Retinal pigment epithelial cell (primary cell): ENCODE measurements at regions not wholly inside any gene's neighbourhood (a gene's known extent, or its start where the extent isn't known, plus 50 kb on each side); places are given as distances from the start of the nearest gene placed in this dataset.

ENCODE experiments used
- DNase-seq: peaks from one replicate; pipeline ENCODE4 v3.0.0-alpha.2; 2010; ENCODE audit warnings: low read depth
- H3K4me3 ChIP-seq: 2 replicates; pipeline ENCODE4 v1.5.1; 2011; ENCODE audit warnings: mild to moderate bottlenecking, low read length, control low read depth, moderate library complexity
- TF ChIP-seq, protein P1 (sequence below): conservative IDR thresholded peaks from 2 replicates; pipeline ENCODE4 v1.5.1; 2011; ENCODE audit warnings: low read depth, low read length, control low read depth, inconsistent platforms

DNA sequence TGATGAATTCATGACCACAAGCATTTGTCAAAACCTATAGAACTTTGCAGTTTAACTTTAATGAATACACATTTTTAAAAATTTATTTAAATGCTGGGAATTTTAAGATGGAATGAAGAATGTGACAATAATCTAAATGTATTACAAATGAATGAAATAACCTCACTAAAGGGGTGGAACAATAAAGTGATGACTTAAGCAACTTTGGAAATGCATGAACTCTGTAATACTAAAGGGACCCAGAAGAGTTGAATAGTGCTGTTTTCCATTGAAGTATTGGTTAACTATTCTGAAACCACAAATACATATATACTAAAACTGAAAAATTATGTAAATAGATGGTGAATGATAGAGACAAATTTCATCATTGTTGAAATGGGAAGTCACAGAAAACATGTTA lies 1395.1 kb downstream of the NCAM2 start:
- no peak for DNase-seq
- H3K4me3 ChIP-seq = no peak overlapping the region
- TF ChIP-seq, protein P1, sequence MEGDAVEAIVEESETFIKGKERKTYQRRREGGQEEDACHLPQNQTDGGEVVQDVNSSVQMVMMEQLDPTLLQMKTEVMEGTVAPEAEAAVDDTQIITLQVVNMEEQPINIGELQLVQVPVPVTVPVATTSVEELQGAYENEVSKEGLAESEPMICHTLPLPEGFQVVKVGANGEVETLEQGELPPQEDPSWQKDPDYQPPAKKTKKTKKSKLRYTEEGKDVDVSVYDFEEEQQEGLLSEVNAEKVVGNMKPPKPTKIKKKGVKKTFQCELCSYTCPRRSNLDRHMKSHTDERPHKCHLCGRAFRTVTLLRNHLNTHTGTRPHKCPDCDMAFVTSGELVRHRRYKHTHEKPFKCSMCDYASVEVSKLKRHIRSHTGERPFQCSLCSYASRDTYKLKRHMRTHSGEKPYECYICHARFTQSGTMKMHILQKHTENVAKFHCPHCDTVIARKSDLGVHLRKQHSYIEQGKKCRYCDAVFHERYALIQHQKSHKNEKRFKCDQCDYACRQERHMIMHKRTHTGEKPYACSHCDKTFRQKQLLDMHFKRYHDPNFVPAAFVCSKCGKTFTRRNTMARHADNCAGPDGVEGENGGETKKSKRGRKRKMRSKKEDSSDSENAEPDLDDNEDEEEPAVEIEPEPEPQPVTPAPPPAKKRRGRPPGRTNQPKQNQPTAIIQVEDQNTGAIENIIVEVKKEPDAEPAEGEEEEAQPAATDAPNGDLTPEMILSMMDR = no peak

DNA sequence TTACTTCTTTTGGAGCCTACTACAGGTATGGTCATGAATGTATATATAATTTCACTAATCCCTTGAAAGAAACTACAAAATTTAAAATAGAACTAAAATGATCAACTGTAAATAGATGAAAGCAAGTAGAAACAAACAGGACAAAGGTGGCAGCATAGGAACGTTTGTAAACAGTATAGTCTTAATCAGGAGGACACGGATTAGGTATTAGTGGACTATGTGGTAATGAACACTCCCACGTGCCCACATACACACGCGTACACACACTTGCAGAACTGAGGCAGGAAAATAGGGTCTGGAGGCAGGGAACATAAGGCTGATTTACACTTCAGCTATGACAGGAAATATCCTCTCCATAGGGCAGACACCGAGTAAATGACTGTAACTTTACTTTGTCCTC lies 1397.8 kb downstream of the NCAM2 start:
- DNase-seq = no peak
- H3K4me3 ChIP-seq = no peak overlapping the region
- TF ChIP-seq, protein P1 = no peak

DNA sequence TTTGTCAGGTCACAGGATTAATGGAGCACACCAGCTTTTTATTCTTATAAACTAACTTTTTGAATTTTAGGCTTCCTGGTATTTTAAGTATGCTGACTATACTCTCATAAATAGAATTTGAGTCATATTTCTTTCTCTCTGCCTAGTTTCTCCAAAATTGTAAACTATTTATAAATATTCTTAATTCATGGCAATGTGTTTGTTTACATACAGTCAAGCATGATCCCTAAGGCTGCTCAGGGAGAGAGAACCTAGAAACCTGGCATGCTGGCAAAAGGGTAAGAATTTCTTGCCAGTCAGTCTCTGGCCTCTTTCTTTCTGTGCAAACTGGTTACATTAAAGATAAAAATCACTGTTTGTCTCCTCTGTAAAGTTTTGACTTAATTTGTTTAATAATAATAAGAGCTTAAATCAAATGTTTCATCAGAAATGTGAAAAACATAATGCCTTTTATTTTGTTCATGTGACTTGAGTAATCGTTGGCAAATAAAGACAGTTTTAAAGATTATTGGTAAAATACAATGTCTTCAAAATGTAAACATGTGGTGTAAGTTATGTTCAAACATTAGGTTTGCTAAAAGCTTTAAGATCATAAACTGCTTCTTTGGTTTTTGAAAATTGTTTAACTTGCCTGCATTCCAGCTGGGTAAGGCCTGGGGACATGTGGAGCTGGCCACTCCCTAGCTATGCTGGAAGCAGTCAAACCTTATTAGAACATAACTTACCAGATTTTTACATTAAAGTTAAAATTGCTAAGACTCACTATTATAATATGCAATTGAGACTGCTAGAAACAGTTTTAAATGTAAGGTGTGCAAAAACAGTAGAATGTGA lies 1401.7 kb downstream of the NCAM2 start:
- H3K4me3 ChIP-seq = no peak overlapping the region
- no peak for DNase-seq
- TF ChIP-seq, protein P1 = no peak

DNA sequence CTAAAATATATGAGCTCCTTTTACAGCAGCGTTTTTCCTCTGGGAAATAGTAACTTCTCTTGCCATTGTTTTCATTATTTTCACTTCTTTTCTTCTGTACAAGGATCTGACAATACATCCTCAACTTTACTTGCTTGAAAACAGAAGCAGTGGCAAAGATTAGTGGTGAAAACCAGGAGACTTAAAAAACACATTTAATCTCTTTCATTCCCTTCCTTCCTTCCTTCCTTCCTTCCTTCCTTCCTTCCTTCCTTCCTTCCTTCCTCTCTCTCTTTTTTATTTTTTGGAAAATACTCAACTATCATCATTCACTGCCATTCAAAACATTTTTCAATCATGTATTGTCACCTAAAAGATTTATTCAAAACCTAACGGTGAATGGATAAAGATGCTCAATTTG lies 1411.4 kb downstream of the NCAM2 start:
- no peak for DNase-seq

DNA sequence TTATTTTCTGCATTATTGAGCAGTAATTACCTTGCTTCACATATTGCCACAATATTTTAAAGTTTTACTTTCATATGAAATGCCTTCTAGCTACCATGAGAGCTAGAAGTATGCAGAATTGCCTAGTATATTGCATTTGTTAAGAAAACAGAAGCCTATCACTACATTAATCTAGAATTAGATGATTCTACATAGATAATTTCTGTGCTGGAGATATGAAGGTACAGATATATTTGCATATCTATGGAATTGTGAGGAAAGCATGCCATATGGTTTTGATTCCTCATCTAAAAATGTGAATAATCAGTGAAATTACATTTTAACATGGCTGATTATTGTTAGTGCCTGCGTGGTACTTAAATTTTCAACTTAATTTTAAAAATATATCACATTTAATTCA lies 1418.3 kb downstream of the NCAM2 start:
- no peak overlapping the region for H3K4me3 ChIP-seq
- TF ChIP-seq, protein P1 = no peak
- no peak for DNase-seq

More for the DNA sequence above, 1411.4 kb downstream of the NCAM2 start:
- TF ChIP-seq, protein P1 = no peak
- no peak overlapping the region for H3K4me3 ChIP-seq

DNA sequence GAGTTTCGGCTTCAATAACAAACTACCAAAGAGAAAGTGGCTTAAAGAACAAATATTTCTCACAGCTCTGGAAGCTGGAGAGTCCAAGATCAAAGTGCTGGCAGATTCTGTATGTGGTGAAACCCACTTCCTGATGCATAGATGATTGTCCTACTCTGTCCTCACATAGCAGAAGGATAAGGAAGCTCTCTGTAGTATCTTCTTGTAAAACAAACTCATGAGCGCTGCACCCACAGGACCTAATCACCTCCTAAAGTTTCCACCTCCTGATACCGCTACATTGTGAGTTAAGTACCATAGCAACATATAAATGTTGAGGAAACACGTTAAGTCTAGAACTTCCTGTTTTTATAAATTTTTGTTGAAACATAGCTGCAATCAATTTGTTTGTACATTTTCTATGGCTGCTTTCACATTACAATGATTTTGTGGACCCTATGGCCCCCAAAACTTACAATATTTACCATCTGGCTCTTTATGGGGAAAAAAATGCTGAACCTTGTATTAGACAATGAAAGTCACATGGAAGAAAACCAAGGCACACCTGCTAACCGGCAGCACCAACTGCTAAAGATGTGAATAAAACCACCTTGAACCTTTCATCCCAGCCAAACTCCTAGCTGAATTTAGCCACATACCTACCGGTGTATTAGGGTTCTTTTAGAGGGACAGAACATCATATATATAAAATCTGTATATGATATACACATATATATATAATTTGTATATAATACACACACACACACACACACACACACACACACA lies 1423.4 kb downstream of the NCAM2 start:
- TF ChIP-seq, protein P1 = no peak
- no peak for DNase-seq
- H3K4me3 ChIP-seq = no peak overlapping the region
